Peyer's patch (tissue), 4 donors: ENCODE measurements at regions not wholly inside any gene's neighbourhood (a gene's known extent, or its start where the extent isn't known, plus 50 kb on each side); places are given as distances from the start of the nearest gene placed in this dataset.
A peak's percentile ranks its signal among the peaks of the same experiment; 100 is the strongest.

Experiments
- DNase-seq, 3 donors: peaks; one replicate each; pipeline ENCODE4 v3.0.0-alpha.2; 2017 to 2019
- H3K27ac ChIP-seq, 4 donors: fragments of 200-600 bp; sonication (generic); one replicate each; pipeline ENCODE4 v1.5.1; 2016 to 2019
- H3K27me3 ChIP-seq, 2 donors: fragments of 200-600 bp; sonication (generic); one replicate each; pipeline ENCODE4 v1.5.1; 2019
- H3K36me3 ChIP-seq, 3 donors: fragments of 200-600 bp; sonication (generic); one replicate each; pipeline ENCODE4 v1.5.1; 2016 to 2019
- H3K4me1 ChIP-seq, 4 donors: fragments of 200-600 bp; sonication (generic); one replicate each; pipeline ENCODE4 v1.5.1; 2016 to 2019
- H3K4me3 ChIP-seq, 4 donors: fragments of 200-600 bp; sonication (generic); 1 replicate in 3 of 4; 2 replicates in 1 of 4; pipeline ENCODE4 v1.5.1; 2016 to 2019; ENCODE audit warnings: mild to moderate bottlenecking in 1 of 4
- H3K9me3 ChIP-seq, 4 donors: fragments of 200-600 bp; sonication (generic); one replicate each; pipeline ENCODE4 v1.5.1; 2016 to 2019; ENCODE audit warnings: mild to moderate bottlenecking in 1 of 4
- CTCF ChIP-seq, 6 experiments: fragments of 450-650 bp in 4 of 6; fragments of 200-600 bp in 2 of 6; sonication (generic) in 1 of 6; IDR thresholded peaks; one replicate each; pipeline ENCODE4 v1.5.1; 2017 to 2019; ENCODE audit warnings: antibody characterized with exemption in 6 of 6, mild to moderate bottlenecking in 3 of 6, moderate library complexity in 1 of 6
- POLR2A ChIP-seq, 2 donors: fragments of 450-650 bp; IDR thresholded peaks; one replicate each; pipeline ENCODE4 v1.5.1; 2017; ENCODE audit warnings: antibody characterized with exemption in 2 of 2, mild to moderate bottlenecking in 2 of 2, moderate library complexity in 2 of 2

GRCh38 chr6:110037726-110038295, 59.7 kb downstream of the GPR6 start:
- H3K27me3 ChIP-seq = no peaks in the 10 kb centered on the region
- H3K4me3 ChIP-seq = no peak overlapping the region
- no peaks in the 10 kb centered on the region for H3K9me3 ChIP-seq
- H3K4me1 ChIP-seq = no peaks in the 10 kb centered on the region
- no peaks in the 10 kb centered on the region for H3K36me3 ChIP-seq
- TF ChIP-seq CTCF (IDR thresholded peaks at IDR 0.05) (no peak), POLR2A (IDR thresholded peaks at IDR 0.05) (no peak)
- no peak for DNase-seq
- H3K27ac ChIP-seq = no peak overlapping the region

GRCh38 chr6:110039364-110039980, 61.4 kb downstream of the GPR6 start:
- H3K9me3 ChIP-seq = no peaks in the 10 kb centered on the region
- no peaks in the 10 kb centered on the region for H3K4me1 ChIP-seq
- H3K27ac ChIP-seq = peak overlapping the region in 3 of 4 donors; percentile 33 to 77 (median 48)
- H3K4me3 ChIP-seq = peak overlapping the region; percentile 26 to 47 (median 40)
- DNase-seq = peak; percentile 87 to 96 (median 88)
- TF ChIP-seq POLR2A (IDR thresholded peaks at IDR 0.05) (no peak), CTCF (IDR thresholded peaks at IDR 0.05) (peak; percentile 72 to 94 (median 88))
- no peaks in the 10 kb centered on the region for H3K27me3 ChIP-seq
- H3K36me3 ChIP-seq = no peaks in the 10 kb centered on the region

- TF ChIP-seq CTCF (IDR thresholded peaks at IDR 0.05) (peak in 4 of 6 experiments; percentile 28 to 42 (median 30)), POLR2A (IDR thresholded peaks at IDR 0.05) (no peak)
- peak overlapping the region in 3 of 4 donors; percentile 33 to 77 (median 48) for H3K27ac ChIP-seq
- no peaks in the 10 kb centered on the region for H3K9me3 ChIP-seq
- DNase-seq = peak; percentile 51 to 63 (median 59)
- H3K4me1 ChIP-seq = no peaks in the 10 kb centered on the region
- H3K36me3 ChIP-seq = no peaks in the 10 kb centered on the region
- peak overlapping the region; percentile 26 to 47 (median 40) for H3K4me3 ChIP-seq
- no peaks in the 10 kb centered on the region for H3K27me3 ChIP-seq
These were observed 61.9 kb downstream of the GPR6 start for GRCh38 chr6:110039981-110040383.

- no peak for DNase-seq
- H3K27me3 ChIP-seq = no peaks in the 10 kb centered on the region
- no peak overlapping the region for H3K4me3 ChIP-seq
- H3K36me3 ChIP-seq = no peaks in the 10 kb centered on the region
- TF ChIP-seq CTCF (IDR thresholded peaks at IDR 0.05) = no peak
- H3K27ac ChIP-seq = no peak overlapping the region
- no peaks in the 10 kb centered on the region for H3K9me3 ChIP-seq
- no peaks in the 10 kb centered on the region for H3K4me1 ChIP-seq
These were observed 62.6 kb downstream of the GPR6 start for GRCh38 chr6:110040716-110041115.

- Histone ChIP-seq H3K27ac (no peak overlapping the region), H3K4me3 (no peak overlapping the region), H3K9me3 (no peaks in the 10 kb centered on the region), H3K36me3 (no peaks in the 10 kb centered on the region), H3K27me3 (no peaks in the 10 kb centered on the region), H3K4me1 (no peaks in the 10 kb centered on the region)
- TF ChIP-seq POLR2A (IDR thresholded peaks at IDR 0.05) (no peak), CTCF (IDR thresholded peaks at IDR 0.05) (no peak)
- no peak for DNase-seq
These were observed 63.0 kb downstream of the GPR6 start for GRCh38 chr6:110041126-110041525.
